Testis (tissue), 2 donors: ENCODE measurements at regions not wholly inside any gene's neighbourhood (a gene's known extent, or its start where the extent isn't known, plus 50 kb on each side); places are given as distances from the start of the nearest gene placed in this dataset.

ENCODE experiments used
- POLR2A ChIP-seq: fragments of 450-650 bp; IDR thresholded peaks from one replicate; pipeline ENCODE4 v1.6.1; 2017; ENCODE audit warnings: antibody characterized with exemption, mild to moderate bottlenecking, moderate library complexity
- TF ChIP-seq, protein P1 (sequence below), 3 experiments: fragments of 450-650 bp in 2 of 3; fragments of 200-600 bp in 1 of 3; sonication (generic) in 1 of 3; IDR thresholded peaks; one replicate each; pipeline ENCODE4 v1.5.1; 2016 to 2019; ENCODE audit warnings: antibody characterized with exemption in 3 of 3, mild to moderate bottlenecking in 2 of 3, moderate library complexity in 1 of 3

DNA sequence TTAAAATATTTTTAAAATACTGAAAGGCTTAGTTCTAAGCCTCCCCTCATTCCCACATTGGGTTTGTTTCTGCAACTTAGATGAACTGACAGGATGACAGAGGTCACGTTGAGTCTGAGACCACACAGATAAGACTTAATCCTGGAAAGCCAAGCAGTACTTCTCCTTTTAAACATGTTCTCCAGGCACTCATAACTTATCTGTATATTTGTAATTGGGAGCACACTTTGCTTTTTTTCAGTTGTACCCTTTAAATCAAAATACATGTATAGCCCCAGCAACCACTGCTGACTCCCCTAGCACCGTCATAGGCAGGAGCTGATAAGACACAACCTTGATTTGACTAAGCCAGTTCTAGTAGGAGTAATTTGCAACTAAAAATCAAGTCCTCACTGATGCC, 394.8 kb downstream of the PID1 start:
- no peak for TF ChIP-seq POLR2A
- TF ChIP-seq, protein P1, sequence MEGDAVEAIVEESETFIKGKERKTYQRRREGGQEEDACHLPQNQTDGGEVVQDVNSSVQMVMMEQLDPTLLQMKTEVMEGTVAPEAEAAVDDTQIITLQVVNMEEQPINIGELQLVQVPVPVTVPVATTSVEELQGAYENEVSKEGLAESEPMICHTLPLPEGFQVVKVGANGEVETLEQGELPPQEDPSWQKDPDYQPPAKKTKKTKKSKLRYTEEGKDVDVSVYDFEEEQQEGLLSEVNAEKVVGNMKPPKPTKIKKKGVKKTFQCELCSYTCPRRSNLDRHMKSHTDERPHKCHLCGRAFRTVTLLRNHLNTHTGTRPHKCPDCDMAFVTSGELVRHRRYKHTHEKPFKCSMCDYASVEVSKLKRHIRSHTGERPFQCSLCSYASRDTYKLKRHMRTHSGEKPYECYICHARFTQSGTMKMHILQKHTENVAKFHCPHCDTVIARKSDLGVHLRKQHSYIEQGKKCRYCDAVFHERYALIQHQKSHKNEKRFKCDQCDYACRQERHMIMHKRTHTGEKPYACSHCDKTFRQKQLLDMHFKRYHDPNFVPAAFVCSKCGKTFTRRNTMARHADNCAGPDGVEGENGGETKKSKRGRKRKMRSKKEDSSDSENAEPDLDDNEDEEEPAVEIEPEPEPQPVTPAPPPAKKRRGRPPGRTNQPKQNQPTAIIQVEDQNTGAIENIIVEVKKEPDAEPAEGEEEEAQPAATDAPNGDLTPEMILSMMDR (IDR thresholded peaks at IDR 0.05): no peak
